ENCODE measurements at regions not wholly inside any gene's neighbourhood (a gene's known extent, or its start where the extent isn't known, plus 50 kb on each side); places are given as distances from the start of the nearest gene placed in this dataset.

- no peak overlapping the region for H3K27ac ChIP-seq (ENCODE audit: low read length)
- no peaks in the 10 kb centered on the region for H3K27me3 ChIP-seq (replicated peaks; ENCODE audit: insufficient read depth, low read length)
- H3K9me2 ChIP-seq (replicated peaks; ENCODE audit: insufficient read depth, low read length) = no peaks in the 10 kb centered on the region
- H3K9me3 ChIP-seq (replicated peaks; ENCODE audit: insufficient read depth, low read length) = no peaks in the 10 kb centered on the region
- H3K4me2 ChIP-seq (ENCODE audit: low read depth, low read length) = no peak overlapping the region
- no peaks in the 10 kb centered on the region for H3K36me3 ChIP-seq (replicated peaks; ENCODE audit: insufficient read depth, low read length)
- no peak overlapping the region for H3K9ac ChIP-seq (ENCODE audit: low read length)
- H3F3A ChIP-seq (ENCODE audit: insufficient read depth, low read length) = no peaks in the 10 kb centered on the region
- DNase-seq = no peak
- H3K4me3 ChIP-seq (ENCODE audit: low read length) = no peak overlapping the region
- no peaks in the 10 kb centered on the region for H3K79me2 ChIP-seq (ENCODE audit: low read length)
- TF ChIP-seq EZH2 (optimal IDR thresholded peaks at IDR 0.05; ENCODE audit: low read depth, low read length) (no peak), EZH2phosphoT487 (IDR thresholded peaks at IDR 0.05; ENCODE audit: low read length) (no peak), CTCF (IDR thresholded peaks at IDR 0.05; ENCODE audit: low read length) (no peak)
- H4K20me1 ChIP-seq (ENCODE audit: insufficient read depth, low read length) = no peaks in the 10 kb centered on the region
- H3K4me1 ChIP-seq (ENCODE audit: low read length) = no peaks in the 10 kb centered on the region
- H2AFZ ChIP-seq (ENCODE audit: low read length) = no peak overlapping the region
These were observed 51.4 kb upstream of the SOD3 start for GRCh38 chr4:24743927-24744326.

GRCh38 chr4:24745172-24745895 lies 50.0 kb upstream of the SOD3 start:
- TF ChIP-seq EZH2phosphoT487 (IDR thresholded peaks at IDR 0.05; ENCODE audit: low read length) = no peak
- no peak for TF ChIP-seq CTCF (IDR thresholded peaks at IDR 0.05; ENCODE audit: low read length)
- TF ChIP-seq EZH2 (optimal IDR thresholded peaks at IDR 0.05; ENCODE audit: low read depth, low read length) = no peak
- no peaks in the 10 kb centered on the region for H3K27me3 ChIP-seq (replicated peaks; ENCODE audit: insufficient read depth, low read length)
- no peak overlapping the region for H3K4me2 ChIP-seq (ENCODE audit: low read depth, low read length)
- no peaks in the 10 kb centered on the region for H3K9me3 ChIP-seq (replicated peaks; ENCODE audit: insufficient read depth, low read length)
- no peak overlapping the region for H3K27ac ChIP-seq (ENCODE audit: low read length)
- H3K79me2 ChIP-seq (ENCODE audit: low read length) = no peaks in the 10 kb centered on the region
- no peaks in the 10 kb centered on the region for H3K36me3 ChIP-seq (replicated peaks; ENCODE audit: insufficient read depth, low read length)
- no peaks in the 10 kb centered on the region for H3K9me2 ChIP-seq (replicated peaks; ENCODE audit: insufficient read depth, low read length)
- no peak overlapping the region for H2AFZ ChIP-seq (ENCODE audit: low read length)
- H3K4me3 ChIP-seq (ENCODE audit: low read length) = no peak overlapping the region
- no peaks in the 10 kb centered on the region for H3F3A ChIP-seq (ENCODE audit: insufficient read depth, low read length)
- no peak overlapping the region for H3K9ac ChIP-seq (ENCODE audit: low read length)
- no peak for DNase-seq
- no peaks in the 10 kb centered on the region for H3K4me1 ChIP-seq (ENCODE audit: low read length)
- H4K20me1 ChIP-seq (ENCODE audit: insufficient read depth, low read length) = no peaks in the 10 kb centered on the region
